NCI-H1930 (cell line): ENCODE measurements at regions not wholly inside any gene's neighbourhood (a gene's known extent, or its start where the extent isn't known, plus 50 kb on each side); places are given as distances from the start of the nearest gene placed in this dataset.
"Not testable (repeated sequence)": the region's sequence is repeated elsewhere in the genome, so short reads cannot be mapped to it uniquely, and the experiment has no call there.

Experiments
- DNase-seq, 2 experiments: peaks; one replicate each; lab custom pipeline; 2025; lab: John Stamatoyannopoulos, UW

- DNase-seq: no peak
Observed at GRCh38 chr16:87156195-87156594, 161.0 kb downstream of the C16orf95 start.

GRCh38 chr16:87160234-87160636 lies 157.0 kb downstream of the C16orf95 start:
- no peak for DNase-seq

DNA sequence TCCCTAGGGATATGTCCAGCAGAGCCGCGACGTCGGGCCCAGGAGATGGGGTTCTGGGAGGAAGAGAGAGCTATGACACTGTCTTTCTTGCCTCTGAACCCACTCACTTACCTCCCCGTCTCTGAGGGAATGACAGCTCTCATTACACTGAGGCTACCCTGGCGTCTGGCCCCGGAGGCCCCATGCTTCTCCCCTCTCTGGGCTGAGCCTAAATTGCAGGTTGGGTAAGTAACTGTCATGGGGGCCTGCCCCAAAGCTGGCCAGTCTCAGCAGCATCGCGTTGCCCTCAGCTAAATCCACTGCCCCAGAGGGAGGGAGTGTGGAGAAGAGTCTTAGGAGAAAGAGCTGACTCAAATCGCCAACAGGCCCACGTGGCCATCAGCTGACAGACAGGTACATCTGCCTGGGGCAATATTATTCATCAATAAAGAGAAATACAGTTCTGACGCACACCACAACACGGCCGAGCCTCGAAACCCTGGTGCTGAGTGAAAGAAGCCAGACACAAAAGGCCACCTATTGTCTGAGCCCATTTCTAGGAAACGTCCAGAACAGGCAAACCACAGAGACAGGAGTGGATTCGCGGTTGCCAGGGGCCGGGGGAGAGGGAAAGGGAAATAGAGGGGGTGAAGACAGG lies 156.4 kb downstream of the C16orf95 start:
- no peak for DNase-seq

GRCh38 chr16:87161410-87161809 lies 155.8 kb downstream of the C16orf95 start:
- not testable (repeated sequence) for DNase-seq

DNA sequence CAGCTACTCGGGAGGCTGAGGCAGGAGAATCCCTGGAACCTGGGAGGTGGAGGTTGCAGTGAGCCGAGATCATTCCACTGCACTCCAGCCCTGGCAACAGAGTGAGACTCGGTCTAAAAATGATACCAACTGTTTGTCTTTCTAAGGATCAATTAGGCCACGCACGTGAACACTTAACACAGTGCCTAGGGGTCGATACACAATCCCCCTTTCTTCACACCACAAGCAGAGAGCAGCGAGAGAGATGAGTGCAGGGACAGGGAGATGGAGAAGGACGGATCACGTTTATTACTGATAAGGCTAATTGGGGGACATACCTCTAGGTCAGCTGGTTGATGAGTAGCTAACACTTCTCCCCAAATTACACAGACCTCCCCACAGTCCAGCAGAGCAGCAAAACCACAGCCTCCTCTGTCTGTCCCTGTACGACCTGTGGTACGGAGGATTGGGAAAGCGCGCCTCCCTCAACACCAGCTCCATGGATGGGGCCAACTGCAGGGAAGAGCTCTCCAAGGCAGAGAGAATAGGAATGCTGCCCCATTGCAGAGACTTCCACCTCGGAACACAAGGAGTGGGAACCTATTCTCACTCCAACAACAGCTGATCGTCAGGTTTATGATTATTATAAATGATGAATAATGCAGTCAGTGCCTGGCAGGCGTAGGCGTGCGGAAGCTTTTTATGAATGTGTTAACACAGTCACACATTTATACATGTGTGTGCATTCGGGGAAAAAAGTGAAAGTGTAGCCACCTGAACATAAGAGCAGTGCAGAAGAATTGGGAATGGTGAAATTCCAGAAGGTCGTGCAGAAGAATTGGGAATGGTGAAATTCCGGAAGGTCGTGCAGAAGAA lies 155.1 kb downstream of the C16orf95 start:
- no peak for DNase-seq

GRCh38 chr16:87162799-87163198 lies 154.4 kb downstream of the C16orf95 start:
- DNase-seq: not testable (repeated sequence)

DNA sequence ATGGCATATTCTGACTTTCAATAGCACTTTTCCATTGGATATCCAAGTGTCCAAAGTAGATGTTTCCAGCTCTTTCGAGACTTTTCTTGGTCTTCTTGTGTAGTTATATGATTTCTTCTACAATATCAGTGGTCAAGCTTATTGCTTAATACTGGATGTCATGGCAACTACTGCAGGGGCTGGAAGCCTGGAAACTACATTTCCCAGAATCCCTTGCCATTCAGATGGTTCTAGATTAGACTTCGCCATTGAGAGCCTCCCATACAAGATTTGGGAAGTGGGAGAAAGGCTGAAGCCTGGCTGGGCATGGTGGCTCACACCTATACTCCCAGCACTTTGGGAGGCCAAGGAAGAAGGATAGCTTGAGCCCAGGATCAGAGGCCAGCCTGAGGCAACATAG lies 153.6 kb downstream of the C16orf95 start:
- DNase-seq: no peak

- no peak for DNase-seq
Observed at GRCh38 chr16:87165151-87165550, 152.0 kb downstream of the C16orf95 start.

DNA sequence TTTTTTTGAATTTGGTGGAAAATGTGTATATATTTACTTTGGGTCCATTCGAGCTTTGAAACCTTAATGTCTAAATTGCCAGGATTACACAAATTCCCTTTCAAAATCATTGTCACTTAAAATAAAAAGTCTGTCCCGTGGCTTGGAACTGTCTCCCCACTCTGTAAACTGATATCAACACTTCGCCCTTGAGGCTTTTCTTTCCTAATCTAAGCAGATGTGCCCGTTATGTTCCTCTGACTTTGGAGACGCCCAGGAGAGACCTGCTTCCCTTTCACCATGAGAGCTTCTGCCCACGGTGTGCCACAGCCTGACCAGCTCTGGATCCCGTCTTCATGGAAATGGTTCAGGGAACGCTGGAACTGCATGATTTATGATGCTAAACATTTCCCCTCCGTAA lies 151.3 kb downstream of the C16orf95 start:
- DNase-seq: no peak

DNA sequence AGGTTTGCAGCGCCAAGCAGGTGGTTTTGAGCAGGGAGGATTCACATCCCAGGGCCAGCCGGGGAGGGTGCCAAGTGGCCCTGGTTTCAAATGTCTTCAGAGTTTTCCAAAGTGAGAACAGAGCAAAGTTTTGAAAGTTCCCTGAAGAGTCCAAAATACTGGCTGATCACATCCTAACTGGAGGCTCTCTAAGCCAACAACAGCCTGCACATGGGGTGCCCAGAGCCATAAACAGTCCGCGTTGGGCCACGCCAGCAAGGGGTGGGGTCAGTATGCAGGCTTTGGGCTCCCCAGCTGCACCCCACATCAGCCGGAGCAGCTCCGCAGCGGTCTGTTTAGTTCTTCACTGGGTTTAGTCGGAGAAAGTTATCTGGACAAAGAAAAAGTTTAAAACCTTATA lies 150.9 kb downstream of the C16orf95 start:
- DNase-seq: no peak

- no peak for DNase-seq
Observed at GRCh38 chr16:87166934-87167333, 150.3 kb downstream of the C16orf95 start.

- DNase-seq: no peak
Observed at GRCh38 chr16:87169509-87169995, 147.6 kb downstream of the C16orf95 start.

DNA sequence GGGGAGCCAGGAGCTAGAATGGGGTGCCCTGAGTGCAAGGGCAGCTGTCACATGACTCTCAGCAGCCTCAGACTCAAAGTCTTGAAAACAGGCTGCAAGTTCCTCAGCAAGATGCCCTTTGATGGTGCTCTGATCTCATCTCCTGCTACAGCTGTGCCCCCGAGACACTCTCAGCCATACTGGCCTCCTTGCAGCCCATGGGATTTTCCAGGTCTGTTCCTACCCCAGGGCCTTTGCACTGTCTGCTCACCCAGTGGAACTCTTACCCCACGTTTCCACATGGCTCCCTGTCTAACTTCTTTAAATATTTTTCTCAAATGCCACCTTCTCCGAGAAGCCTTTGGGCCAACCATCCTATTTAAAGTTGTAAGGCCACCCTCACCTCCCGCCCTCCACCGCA lies 146.9 kb downstream of the C16orf95 start:
- no peak for DNase-seq

GRCh38 chr16:87171723-87172122 lies 145.5 kb downstream of the C16orf95 start:
- no peak for DNase-seq

- no peak for DNase-seq
Observed at GRCh38 chr16:87172632-87173031, 144.6 kb downstream of the C16orf95 start.

GRCh38 chr16:87173294-87173893 lies 143.8 kb downstream of the C16orf95 start:
- no peak for DNase-seq

DNA sequence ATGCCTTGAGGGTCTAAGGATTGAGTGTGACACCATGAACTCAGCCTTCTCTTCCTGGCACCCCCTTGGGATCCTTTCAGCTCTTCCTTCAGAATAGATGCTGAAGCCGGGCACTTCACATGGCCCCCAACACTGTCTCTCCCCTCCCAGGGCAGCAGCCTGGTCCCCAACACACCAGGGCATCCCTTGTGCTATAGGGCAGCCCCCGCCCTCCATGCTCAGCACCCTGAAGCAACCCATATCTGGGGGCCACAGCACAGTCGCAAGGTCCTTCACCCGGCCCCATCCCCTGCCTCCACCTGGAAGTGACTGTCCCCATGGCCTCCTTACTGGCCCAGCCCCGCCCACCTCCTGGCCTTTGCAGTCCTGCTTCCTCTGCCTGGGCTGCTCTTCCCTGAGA lies 143.1 kb downstream of the C16orf95 start:
- no peak for DNase-seq

DNA sequence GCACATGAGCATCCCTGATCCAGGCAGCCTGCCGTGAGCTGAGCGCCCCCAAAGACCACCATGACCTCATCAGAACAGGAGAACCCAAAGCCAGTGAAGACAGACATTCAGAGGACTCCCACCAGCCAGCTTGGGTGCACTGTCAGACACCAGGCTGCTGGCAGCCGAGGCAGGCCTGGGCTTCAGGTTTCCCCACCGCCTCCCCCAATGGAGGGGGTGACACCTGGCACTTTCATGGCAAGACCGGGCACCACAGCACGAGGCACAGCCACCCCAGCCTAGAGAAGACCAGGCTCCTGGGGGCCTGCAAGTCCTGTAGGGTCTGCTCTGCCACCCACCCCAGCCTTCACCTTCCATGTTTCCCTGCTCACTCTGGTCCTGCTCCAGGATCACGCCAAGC lies 140.5 kb downstream of the C16orf95 start:
- DNase-seq: no peak

GRCh38 chr16:87177673-87178072 lies 139.5 kb downstream of the C16orf95 start:
- DNase-seq: no peak

- no peak for DNase-seq
Observed at GRCh38 chr16:87178177-87178863, 138.9 kb downstream of the C16orf95 start.

GRCh38 chr16:87178977-87179376 lies 138.2 kb downstream of the C16orf95 start:
- no peak for DNase-seq

DNA sequence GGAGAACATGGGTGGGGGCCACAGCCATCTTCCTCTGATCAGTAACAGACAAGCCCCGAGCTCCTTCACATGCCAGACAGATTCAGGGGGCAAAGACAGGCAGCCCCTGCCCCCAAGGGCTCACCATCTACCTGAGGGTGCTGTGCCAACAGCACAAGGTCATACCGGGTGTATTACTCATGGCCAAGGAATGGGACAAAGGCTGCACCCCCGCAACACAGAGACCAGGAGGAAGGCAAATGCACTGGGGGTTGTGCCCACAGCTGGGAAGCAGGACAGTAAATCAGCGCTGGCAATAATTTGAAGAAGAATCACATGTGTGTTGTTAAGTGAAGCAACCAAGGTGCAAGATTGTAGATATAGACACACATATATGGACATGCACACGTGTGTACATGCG lies 137.1 kb downstream of the C16orf95 start:
- DNase-seq: no peak
